HG03575 (cell line): ENCODE measurements at regions not wholly inside any gene's neighbourhood (a gene's known extent, or its start where the extent isn't known, plus 50 kb on each side); places are given as distances from the start of the nearest gene placed in this dataset.
"Not testable (repeated sequence)": the region's sequence is repeated elsewhere in the genome, so short reads cannot be mapped to it uniquely, and the experiment has no call there.

Source experiments
- ATAC-seq: cut with Tn5 transposase; IDR thresholded peaks from one replicate; pipeline ENCODE4 v1.9.1; 2021; ENCODE audit not compliant: unreplicated experiment, insufficient number of reproducible peaks, low FRiP score; ENCODE audit errors: extremely low read depth

- ATAC-seq, result no peak
These were observed 125.0 kb upstream of the ETV6 start for GRCh38 chr12:11524446-11524845.

- no peak for ATAC-seq
These were observed 115.4 kb upstream of the ETV6 start for GRCh38 chr12:11534064-11534463.

GRCh38 chr12:11535127-11535526, 114.3 kb upstream of the ETV6 start:
- ATAC-seq, result no peak

GRCh38 chr12:11539156-11539555, 110.3 kb upstream of the ETV6 start:
- ATAC-seq, result no peak

- ATAC-seq, result no peak
These were observed 109.3 kb upstream of the ETV6 start for GRCh38 chr12:11540156-11540555.

- no peak for ATAC-seq
These were observed 108.7 kb upstream of the ETV6 start for GRCh38 chr12:11540615-11541310.

GRCh38 chr12:11542599-11542998, 106.9 kb upstream of the ETV6 start:
- ATAC-seq, result no peak

GRCh38 chr12:11543457-11544158, 105.9 kb upstream of the ETV6 start:
- no peak for ATAC-seq

- ATAC-seq, result no peak
These were observed 103.8 kb upstream of the ETV6 start for GRCh38 chr12:11545484-11546330.

- ATAC-seq, result not testable (repeated sequence)
These were observed 102.7 kb upstream of the ETV6 start for GRCh38 chr12:11546582-11547270.

GRCh38 chr12:11547271-11547646, 102.2 kb upstream of the ETV6 start:
- not testable (repeated sequence) for ATAC-seq

- no peak for ATAC-seq
These were observed 100.4 kb upstream of the ETV6 start for GRCh38 chr12:11549119-11549518.

GRCh38 chr12:11553871-11554533, 95.5 kb upstream of the ETV6 start:
- ATAC-seq, result no peak

GRCh38 chr12:11555195-11555594, 94.3 kb upstream of the ETV6 start:
- no peak for ATAC-seq

- ATAC-seq, result no peak
These were observed 93.5 kb upstream of the ETV6 start for GRCh38 chr12:11555743-11556625.

GRCh38 chr12:11556682-11557081, 92.8 kb upstream of the ETV6 start:
- no peak for ATAC-seq

GRCh38 chr12:11559626-11560340, 89.7 kb upstream of the ETV6 start:
- ATAC-seq, result no peak
